ENCODE measurements at regions not wholly inside any gene's neighbourhood (a gene's known extent, or its start where the extent isn't known, plus 50 kb on each side); places are given as distances from the start of the nearest gene placed in this dataset.

DNA sequence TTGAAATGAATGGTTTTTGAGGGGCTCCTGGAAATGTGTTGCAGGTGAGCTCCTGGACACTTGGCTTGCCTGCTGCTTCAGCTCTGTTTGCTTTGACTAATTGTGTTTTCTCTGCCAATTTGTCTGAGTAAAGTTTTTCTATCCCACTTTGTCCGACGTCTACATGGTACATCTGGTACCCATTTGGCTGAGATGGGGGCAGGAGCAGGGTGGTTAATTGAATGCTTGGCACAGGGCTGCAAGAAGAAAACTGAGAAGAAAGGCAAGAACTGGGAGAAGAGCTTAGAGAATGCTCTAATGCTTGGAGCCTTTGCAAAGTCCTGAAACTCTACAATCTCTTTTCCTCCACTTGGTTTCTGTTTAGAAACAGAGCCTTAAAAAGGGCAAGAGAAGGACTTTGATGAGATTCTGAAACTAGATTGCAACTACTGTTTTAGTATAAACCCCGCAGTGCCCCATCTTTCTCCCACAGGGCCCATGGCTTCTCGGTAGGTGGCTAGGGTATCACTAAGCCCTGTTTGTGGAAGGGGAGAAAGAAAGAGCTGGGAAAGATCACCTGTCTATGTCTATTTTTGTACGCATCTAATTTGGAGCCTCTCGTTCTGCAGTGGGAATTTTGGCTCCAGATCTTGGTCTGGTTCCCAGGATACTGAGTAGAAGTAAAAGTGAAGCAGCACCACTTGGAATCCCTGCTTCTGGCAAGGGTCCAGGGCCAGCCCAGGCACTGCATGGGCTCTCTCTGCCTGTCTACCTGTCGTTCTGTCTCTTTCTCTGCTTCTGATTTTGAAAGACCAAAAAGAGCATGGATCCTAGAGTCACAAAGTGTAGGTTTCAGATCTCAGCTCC is 214.4 kb downstream of the SEMA6A start:
- Histone ChIP-seq H3K9me2 (replicated peaks; ENCODE audit: low read depth, low read length) (no peaks in the 10 kb centered on the region), H3K4me1 (ENCODE audit: insufficient read depth, low read length, poor library complexity, severe bottlenecking) (no peaks in the 10 kb centered on the region), H2AFZ (ENCODE audit: low read length) (no peak overlapping the region), H3K27me3 (ENCODE audit: insufficient read depth, low read length, poor library complexity, severe bottlenecking) (no peaks in the 10 kb centered on the region), H3K9me3 (ENCODE audit: insufficient read depth, low read depth, low read length) (no peaks in the 10 kb centered on the region), H4K20me1 (ENCODE audit: insufficient read depth, low read length, poor library complexity, severe bottlenecking) (no peaks in the 10 kb centered on the region), H3K9ac (ENCODE audit: low read depth, low read length, poor library complexity, severe bottlenecking) (no peak overlapping the region), H3K36me3 (ENCODE audit: insufficient read depth, low read length) (no peaks in the 10 kb centered on the region), H3K79me2 (ENCODE audit: insufficient read depth, low read length) (no peaks in the 10 kb centered on the region), H3K4me2 (ENCODE audit: low read depth, low read length, poor library complexity, severe bottlenecking) (no peak overlapping the region), H3K4me3 (ENCODE audit: low read length, poor library complexity, severe bottlenecking) (no peak overlapping the region), H3F3A (ENCODE audit: low read depth) (no peaks in the 10 kb centered on the region)
- TF ChIP-seq, protein P1, sequence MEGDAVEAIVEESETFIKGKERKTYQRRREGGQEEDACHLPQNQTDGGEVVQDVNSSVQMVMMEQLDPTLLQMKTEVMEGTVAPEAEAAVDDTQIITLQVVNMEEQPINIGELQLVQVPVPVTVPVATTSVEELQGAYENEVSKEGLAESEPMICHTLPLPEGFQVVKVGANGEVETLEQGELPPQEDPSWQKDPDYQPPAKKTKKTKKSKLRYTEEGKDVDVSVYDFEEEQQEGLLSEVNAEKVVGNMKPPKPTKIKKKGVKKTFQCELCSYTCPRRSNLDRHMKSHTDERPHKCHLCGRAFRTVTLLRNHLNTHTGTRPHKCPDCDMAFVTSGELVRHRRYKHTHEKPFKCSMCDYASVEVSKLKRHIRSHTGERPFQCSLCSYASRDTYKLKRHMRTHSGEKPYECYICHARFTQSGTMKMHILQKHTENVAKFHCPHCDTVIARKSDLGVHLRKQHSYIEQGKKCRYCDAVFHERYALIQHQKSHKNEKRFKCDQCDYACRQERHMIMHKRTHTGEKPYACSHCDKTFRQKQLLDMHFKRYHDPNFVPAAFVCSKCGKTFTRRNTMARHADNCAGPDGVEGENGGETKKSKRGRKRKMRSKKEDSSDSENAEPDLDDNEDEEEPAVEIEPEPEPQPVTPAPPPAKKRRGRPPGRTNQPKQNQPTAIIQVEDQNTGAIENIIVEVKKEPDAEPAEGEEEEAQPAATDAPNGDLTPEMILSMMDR (conservative IDR thresholded peaks at IDR 0.05; ENCODE audit: low read length) = no peak

DNA sequence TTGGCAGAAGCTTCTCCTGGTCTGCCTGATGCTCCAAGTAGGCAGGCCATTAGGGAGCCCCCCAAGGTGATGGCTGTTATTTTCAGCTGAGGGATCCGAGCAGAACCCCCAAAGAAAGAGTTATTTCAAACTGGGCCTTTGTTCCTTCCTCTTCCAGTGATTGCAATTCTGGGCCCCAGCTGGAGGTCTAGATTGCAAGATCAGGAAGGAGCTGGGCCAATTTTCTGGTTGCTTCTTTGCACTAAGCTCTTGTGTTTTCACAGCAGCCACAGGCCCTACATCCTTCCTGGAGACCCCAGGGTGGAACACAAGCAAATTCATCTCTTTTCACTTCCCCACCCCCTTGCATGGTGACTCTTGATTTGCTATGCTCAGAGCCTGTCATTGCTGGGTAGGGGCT is 215.0 kb downstream of the SEMA6A start:
- H3K4me2 ChIP-seq (ENCODE audit: low read depth, low read length, poor library complexity, severe bottlenecking) = no peak overlapping the region
- H3K9me2 ChIP-seq (replicated peaks; ENCODE audit: low read depth, low read length) = no peaks in the 10 kb centered on the region
- TF ChIP-seq, protein P1 (conservative IDR thresholded peaks at IDR 0.05; ENCODE audit: low read length) = no peak
- TF ChIP-seq EZH2phosphoT487 (IDR thresholded peaks at IDR 0.05; ENCODE audit: borderline replicate concordance) = no peak

DNA sequence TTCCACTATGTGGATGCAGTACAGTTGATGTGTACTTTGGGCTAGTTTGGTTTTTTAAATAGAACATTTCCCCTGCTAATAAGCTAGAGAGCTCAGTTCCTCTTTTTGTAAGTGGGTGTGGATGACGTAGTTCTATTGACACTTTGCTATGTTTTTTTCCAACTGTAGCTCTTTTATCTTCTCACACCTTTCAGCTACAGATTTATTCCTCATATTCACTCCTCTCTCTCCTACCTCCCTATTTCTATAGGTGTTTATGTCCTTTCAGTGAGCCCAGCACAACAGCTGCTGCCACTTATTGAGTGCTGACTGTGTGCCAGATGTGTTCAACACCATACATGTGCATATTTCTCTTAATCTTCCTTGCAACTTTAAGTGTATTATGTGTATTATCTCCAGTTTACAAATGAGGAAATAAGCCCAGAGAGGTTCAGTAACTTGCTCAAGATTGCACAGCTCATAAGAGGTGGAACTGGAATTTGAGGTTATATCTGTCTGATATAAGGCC is 215.7 kb downstream of the SEMA6A start:
- H3K4me1 ChIP-seq (ENCODE audit: insufficient read depth, low read length, poor library complexity, severe bottlenecking) = no peaks in the 10 kb centered on the region
- H2AFZ ChIP-seq (ENCODE audit: low read length) = no peak overlapping the region
- no peaks in the 10 kb centered on the region for H3K9me2 ChIP-seq (replicated peaks; ENCODE audit: low read depth, low read length)
- TF ChIP-seq, protein P1 (conservative IDR thresholded peaks at IDR 0.05; ENCODE audit: low read length) = no peak
- no peak for TF ChIP-seq EZH2phosphoT487 (IDR thresholded peaks at IDR 0.05; ENCODE audit: borderline replicate concordance)
- no peaks in the 10 kb centered on the region for H3F3A ChIP-seq (ENCODE audit: low read depth)
- no peak overlapping the region for H3K4me2 ChIP-seq (ENCODE audit: low read depth, low read length, poor library complexity, severe bottlenecking)
- no peaks in the 10 kb centered on the region for H4K20me1 ChIP-seq (ENCODE audit: insufficient read depth, low read length, poor library complexity, severe bottlenecking)
- no peaks in the 10 kb centered on the region for H3K27me3 ChIP-seq (ENCODE audit: insufficient read depth, low read length, poor library complexity, severe bottlenecking)
- H3K9ac ChIP-seq (ENCODE audit: low read depth, low read length, poor library complexity, severe bottlenecking) = no peak overlapping the region
- H3K9me3 ChIP-seq (ENCODE audit: insufficient read depth, low read depth, low read length) = no peaks in the 10 kb centered on the region
- no peaks in the 10 kb centered on the region for H3K36me3 ChIP-seq (ENCODE audit: insufficient read depth, low read length)
- H3K79me2 ChIP-seq (ENCODE audit: insufficient read depth, low read length) = no peaks in the 10 kb centered on the region
- H3K4me3 ChIP-seq (ENCODE audit: low read length, poor library complexity, severe bottlenecking) = no peak overlapping the region

More for the DNA sequence above, 215.0 kb downstream of the SEMA6A start:
- no peak overlapping the region for H3K9ac ChIP-seq (ENCODE audit: low read depth, low read length, poor library complexity, severe bottlenecking)
- no peaks in the 10 kb centered on the region for H3F3A ChIP-seq (ENCODE audit: low read depth)
- H3K4me1 ChIP-seq (ENCODE audit: insufficient read depth, low read length, poor library complexity, severe bottlenecking) = no peaks in the 10 kb centered on the region
- no peaks in the 10 kb centered on the region for H3K36me3 ChIP-seq (ENCODE audit: insufficient read depth, low read length)
- no peaks in the 10 kb centered on the region for H4K20me1 ChIP-seq (ENCODE audit: insufficient read depth, low read length, poor library complexity, severe bottlenecking)
- H3K9me3 ChIP-seq (ENCODE audit: insufficient read depth, low read depth, low read length) = no peaks in the 10 kb centered on the region
- H3K27me3 ChIP-seq (ENCODE audit: insufficient read depth, low read length, poor library complexity, severe bottlenecking) = no peaks in the 10 kb centered on the region
- H3K4me3 ChIP-seq (ENCODE audit: low read length, poor library complexity, severe bottlenecking) = no peak overlapping the region
- no peak overlapping the region for H2AFZ ChIP-seq (ENCODE audit: low read length)
- H3K79me2 ChIP-seq (ENCODE audit: insufficient read depth, low read length) = no peaks in the 10 kb centered on the region

All from Loucy (cell line).